ENCODE measurements at regions not wholly inside any gene's neighbourhood (a gene's known extent, or its start where the extent isn't known, plus 50 kb on each side); places are given as distances from the start of the nearest gene placed in this dataset.

GRCh38 chr11:37525336-37525735 lies 927.3 kb upstream of the RAG2 start:
- Mint-ChIP-seq H3K4me1 (no peaks in the 10 kb centered on the region), H3K27me3 (ENCODE audit: insufficient read depth) (peaks cover 3% of the 10 kb centered on the region), H3K27ac (no peak overlapping the region), H3K36me3 (ENCODE audit: low read depth) (peaks cover 14% of the 10 kb centered on the region), H3K9me3 (peaks cover 47% of the 10 kb centered on the region), H3K4me3 (no peak overlapping the region)
- no peak overlapping the region for H3K9ac ChIP-seq (ENCODE audit: extremely low read depth, low read length, poor library complexity, severe bottlenecking)
- H3K27ac ChIP-seq (ENCODE audit: low read depth, low read length): no peak overlapping the region
- no peaks in the 10 kb centered on the region for H3K27me3 ChIP-seq (ENCODE audit: control insufficient read depth, insufficient read depth, low read length, poor library complexity, severe bottlenecking)
- no peak overlapping the region for H3K4me3 ChIP-seq (ENCODE audit: low read length)
- no peaks in the 10 kb centered on the region for H3K36me3 ChIP-seq (ENCODE audit: control insufficient read depth, insufficient read depth, low read length)
- TF ChIP-seq, protein P1, sequence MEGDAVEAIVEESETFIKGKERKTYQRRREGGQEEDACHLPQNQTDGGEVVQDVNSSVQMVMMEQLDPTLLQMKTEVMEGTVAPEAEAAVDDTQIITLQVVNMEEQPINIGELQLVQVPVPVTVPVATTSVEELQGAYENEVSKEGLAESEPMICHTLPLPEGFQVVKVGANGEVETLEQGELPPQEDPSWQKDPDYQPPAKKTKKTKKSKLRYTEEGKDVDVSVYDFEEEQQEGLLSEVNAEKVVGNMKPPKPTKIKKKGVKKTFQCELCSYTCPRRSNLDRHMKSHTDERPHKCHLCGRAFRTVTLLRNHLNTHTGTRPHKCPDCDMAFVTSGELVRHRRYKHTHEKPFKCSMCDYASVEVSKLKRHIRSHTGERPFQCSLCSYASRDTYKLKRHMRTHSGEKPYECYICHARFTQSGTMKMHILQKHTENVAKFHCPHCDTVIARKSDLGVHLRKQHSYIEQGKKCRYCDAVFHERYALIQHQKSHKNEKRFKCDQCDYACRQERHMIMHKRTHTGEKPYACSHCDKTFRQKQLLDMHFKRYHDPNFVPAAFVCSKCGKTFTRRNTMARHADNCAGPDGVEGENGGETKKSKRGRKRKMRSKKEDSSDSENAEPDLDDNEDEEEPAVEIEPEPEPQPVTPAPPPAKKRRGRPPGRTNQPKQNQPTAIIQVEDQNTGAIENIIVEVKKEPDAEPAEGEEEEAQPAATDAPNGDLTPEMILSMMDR (conservative IDR thresholded peaks at IDR 0.05): no peak
- H3K9me3 ChIP-seq (ENCODE audit: control insufficient read depth, low read length): peaks cover 28% of the 10 kb centered on the region
- no peak for DNase-seq
- H3K4me1 ChIP-seq (ENCODE audit: control insufficient read depth, insufficient read depth, low read length): no peaks in the 10 kb centered on the region

- peaks cover 38% of the 10 kb centered on the region for H3K9me3 ChIP-seq (ENCODE audit: control insufficient read depth, low read length)
These were observed 921.7 kb upstream of the RAG2 start for GRCh38 chr11:37519781-37520180.

GRCh38 chr11:37512156-37512780 lies 914.2 kb upstream of the RAG2 start:
- peaks cover 4% of the 10 kb centered on the region for H3K4me1 ChIP-seq (ENCODE audit: control insufficient read depth, insufficient read depth, low read length)
- H3K9ac ChIP-seq (ENCODE audit: extremely low read depth, low read length, poor library complexity, severe bottlenecking): no peak overlapping the region
- peaks cover 46% of the 10 kb centered on the region for H3K27me3 ChIP-seq (ENCODE audit: control insufficient read depth, insufficient read depth, low read length, poor library complexity, severe bottlenecking)
- Mint-ChIP-seq H3K27me3 (ENCODE audit: insufficient read depth) (peaks cover 46% of the 10 kb centered on the region), H3K27ac (no peak overlapping the region), H3K4me1 (peaks cover 12% of the 10 kb centered on the region), H3K4me3 (no peak overlapping the region), H3K36me3 (ENCODE audit: low read depth) (no peaks in the 10 kb centered on the region), H3K9me3 (peaks cover 20% of the 10 kb centered on the region)
- peaks cover 35% of the 10 kb centered on the region for H3K9me3 ChIP-seq (ENCODE audit: control insufficient read depth, low read length)
- H3K27ac ChIP-seq (ENCODE audit: low read depth, low read length): no peak overlapping the region
- DNase-seq: no peak
- 100% methylated on average over 1 of the region's 1 CpG; no CpG with 5 or more reads in 1 of the 2 experiments for WGBS, 2 experiments (ENCODE audit: insufficient coverage in 1 of 2, insufficient read length in 1 of 2)
- TF ChIP-seq, protein P1 (conservative IDR thresholded peaks at IDR 0.05): no peak
- no peak overlapping the region for H3K4me3 ChIP-seq (ENCODE audit: low read length)
- H3K36me3 ChIP-seq (ENCODE audit: control insufficient read depth, insufficient read depth, low read length): no peaks in the 10 kb centered on the region

More at GRCh38 chr11:37519781-37520180, 921.7 kb upstream of the RAG2 start:
- no peaks in the 10 kb centered on the region for H3K4me1 ChIP-seq (ENCODE audit: control insufficient read depth, insufficient read depth, low read length)
- TF ChIP-seq, protein P1 (conservative IDR thresholded peaks at IDR 0.05): no peak
- H3K9ac ChIP-seq (ENCODE audit: extremely low read depth, low read length, poor library complexity, severe bottlenecking): no peak overlapping the region
- peaks cover 56% of the 10 kb centered on the region for H3K9me3 Mint-ChIP-seq
- H3K36me3 Mint-ChIP-seq (ENCODE audit: low read depth): no peaks in the 10 kb centered on the region
- H3K27ac Mint-ChIP-seq: no peak overlapping the region
- H3K27me3 ChIP-seq (ENCODE audit: control insufficient read depth, insufficient read depth, low read length, poor library complexity, severe bottlenecking): peaks cover 6% of the 10 kb centered on the region
- DNase-seq: no peak
- H3K27me3 Mint-ChIP-seq (ENCODE audit: insufficient read depth): peaks cover 7% of the 10 kb centered on the region
- H3K4me3 ChIP-seq (ENCODE audit: low read length): no peak overlapping the region
- no peaks in the 10 kb centered on the region for H3K4me1 Mint-ChIP-seq
- H3K27ac ChIP-seq (ENCODE audit: low read depth, low read length): no peak overlapping the region
- no peaks in the 10 kb centered on the region for H3K36me3 ChIP-seq (ENCODE audit: control insufficient read depth, insufficient read depth, low read length)
- H3K4me3 Mint-ChIP-seq: no peak overlapping the region
